ENCODE measurements at regions not wholly inside any gene's neighbourhood (a gene's known extent, or its start where the extent isn't known, plus 50 kb on each side); places are given as distances from the start of the nearest gene placed in this dataset.

DNA sequence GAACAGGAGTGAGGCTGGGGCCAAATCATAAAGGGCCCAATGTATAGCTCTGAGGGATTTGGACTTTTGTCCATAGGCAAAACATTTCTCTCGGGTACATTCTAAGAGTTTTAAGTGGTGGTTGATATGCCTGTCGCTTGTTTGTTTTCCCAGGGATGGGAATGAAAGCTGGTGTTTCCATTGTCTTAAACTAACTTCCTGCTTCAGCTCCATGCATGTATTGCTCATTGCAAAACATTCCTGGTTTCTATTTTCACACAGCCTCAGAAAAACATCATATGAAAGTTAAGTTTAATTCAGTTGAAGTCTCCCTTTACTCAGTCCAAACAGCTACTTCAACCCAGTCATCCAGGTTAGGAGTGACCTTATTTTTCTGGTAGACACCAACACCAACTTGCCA is 235.0 kb downstream of the ACTL7B start:
- Histone ChIP-seq H2BK5ac (ENCODE audit: low read depth, low read length, poor library complexity, severe bottlenecking) (no peak overlapping the region), H2BK15ac (ENCODE audit: low read depth, low read length) (no peak overlapping the region), H3K4me3 (ENCODE audit: insufficient read depth, low read depth, low read length) (no peak overlapping the region), H4K91ac (ENCODE audit: insufficient read depth, low read depth, low read length) (no peak overlapping the region), H4K8ac (ENCODE audit: low read depth in 2 of 2, low read length in 2 of 2) (no peak overlapping the region), H3K4me1 (ENCODE audit: control insufficient read depth, insufficient read depth, low read length) (no peaks in the 10 kb centered on the region), H4K5ac (ENCODE audit: low read depth, low read length) (no peak overlapping the region), H4K20me1 (ENCODE audit: insufficient read depth, low read length) (no peaks in the 10 kb centered on the region), H3K4ac (ENCODE audit: low read depth, low read length) (no peak overlapping the region), H2AK5ac (ENCODE audit: low read depth, low read length) (no peak overlapping the region), H3K4me2 (ENCODE audit: low read depth, low read length) (no peak overlapping the region), H2AK9ac (replicated peaks; ENCODE audit: low read depth, low read length, poor library complexity) (no peak overlapping the region), H3K36me3 (ENCODE audit: control insufficient read depth, insufficient read depth, low read length) (no peaks in the 10 kb centered on the region), H2BK120ac (ENCODE audit: low read depth, low read length) (no peak overlapping the region), H3K56ac (ENCODE audit: extremely low read depth, insufficient read depth, low read length) (no peak overlapping the region), H2AFZ (replicated peaks; ENCODE audit: low read length, poor library complexity) (no peak overlapping the region), H3K79me1 (ENCODE audit: low read depth in 1 of 2, low read length in 2 of 2) (no peaks in the 10 kb centered on the region), H3K27ac (ENCODE audit: insufficient read depth, low read length) (no peak overlapping the region), H3K23ac (ENCODE audit: low read depth, low read length) (no peak overlapping the region), H3K14ac (replicated peaks; ENCODE audit: low read depth, low read length) (no peak overlapping the region), H3K18ac (ENCODE audit: low read depth, low read length) (no peak overlapping the region), H3K9me1 (ENCODE audit: insufficient read depth, low read length) (no peaks in the 10 kb centered on the region), H3K9ac (ENCODE audit: low read depth, low read length) (no peak overlapping the region), H3K27me3 (ENCODE audit: control insufficient read depth, insufficient read depth, low read length) (no peaks in the 10 kb centered on the region), H2BK20ac (ENCODE audit: low read depth, low read length) (no peak overlapping the region), H3K9me3 (ENCODE audit: control insufficient read depth, insufficient read depth, low read length) (no peaks in the 10 kb centered on the region)
- no TSS peak for BruUV-seq (replicated peaks)
- ChIA-PET CTCF (no interaction called here), POLR2A (ENCODE audit: unreplicated experiment) (no interaction called here)
- dilution Hi-C loops (cut with HindIII; ENCODE audit: low sequenced_read_pairs, unreplicated experiment) (no loop called here), intact Hi-C loops (cut with micrococcal nuclease) (no loop called here), in situ Hi-C loops (cut with MboI; ENCODE audit: low sequenced_read_pairs) (no loop called here)
- no CpG with 5 or more reads among the region's 2 CpGs for WGBS, 2 experiments (ENCODE audit: extremely low coverage in 2 of 2, insufficient read length in 1 of 2)
- DNase-seq (no peak), ATAC-seq (ENCODE audit: low read depth) (no peak)
- TF ChIP-seq BHLHE40 (IDR thresholded peaks at IDR 0.05; ENCODE audit: low read depth, low read length) (no peak), POLR2A (IDR thresholded peaks at IDR 0.05; ENCODE audit: low read depth, low read length) (no peak), NFE2L2 (IDR thresholded peaks at IDR 0.05; ENCODE audit: low read depth, low read length) (no peak), RAD21 (IDR thresholded peaks at IDR 0.05; ENCODE audit: low read length) (no peak), FOS (IDR thresholded peaks at IDR 0.05; ENCODE audit: low read depth, low read length) (no peak), SMC3 (IDR thresholded peaks at IDR 0.05; ENCODE audit: low read depth, low read length) (no peak), CHD1 (IDR thresholded peaks at IDR 0.05; ENCODE audit: low read depth, low read length) (no peak), RCOR1 (IDR thresholded peaks at IDR 0.05; ENCODE audit: insufficient replicate concordance, low read length) (no peak), RFX5 (IDR thresholded peaks at IDR 0.05; ENCODE audit: low read depth, low read length) (no peak), MAFK (IDR thresholded peaks at IDR 0.05; ENCODE audit: low read depth, low read length) (no peak), MAZ (IDR thresholded peaks at IDR 0.05; ENCODE audit: borderline replicate concordance, low read depth, low read length) (no peak)
- TF ChIP-seq, protein P1, sequence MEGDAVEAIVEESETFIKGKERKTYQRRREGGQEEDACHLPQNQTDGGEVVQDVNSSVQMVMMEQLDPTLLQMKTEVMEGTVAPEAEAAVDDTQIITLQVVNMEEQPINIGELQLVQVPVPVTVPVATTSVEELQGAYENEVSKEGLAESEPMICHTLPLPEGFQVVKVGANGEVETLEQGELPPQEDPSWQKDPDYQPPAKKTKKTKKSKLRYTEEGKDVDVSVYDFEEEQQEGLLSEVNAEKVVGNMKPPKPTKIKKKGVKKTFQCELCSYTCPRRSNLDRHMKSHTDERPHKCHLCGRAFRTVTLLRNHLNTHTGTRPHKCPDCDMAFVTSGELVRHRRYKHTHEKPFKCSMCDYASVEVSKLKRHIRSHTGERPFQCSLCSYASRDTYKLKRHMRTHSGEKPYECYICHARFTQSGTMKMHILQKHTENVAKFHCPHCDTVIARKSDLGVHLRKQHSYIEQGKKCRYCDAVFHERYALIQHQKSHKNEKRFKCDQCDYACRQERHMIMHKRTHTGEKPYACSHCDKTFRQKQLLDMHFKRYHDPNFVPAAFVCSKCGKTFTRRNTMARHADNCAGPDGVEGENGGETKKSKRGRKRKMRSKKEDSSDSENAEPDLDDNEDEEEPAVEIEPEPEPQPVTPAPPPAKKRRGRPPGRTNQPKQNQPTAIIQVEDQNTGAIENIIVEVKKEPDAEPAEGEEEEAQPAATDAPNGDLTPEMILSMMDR (conservative IDR thresholded peaks at IDR 0.05; ENCODE audit: low read depth, low read length) = no peak
- TF ChIP-seq, protein P2, sequence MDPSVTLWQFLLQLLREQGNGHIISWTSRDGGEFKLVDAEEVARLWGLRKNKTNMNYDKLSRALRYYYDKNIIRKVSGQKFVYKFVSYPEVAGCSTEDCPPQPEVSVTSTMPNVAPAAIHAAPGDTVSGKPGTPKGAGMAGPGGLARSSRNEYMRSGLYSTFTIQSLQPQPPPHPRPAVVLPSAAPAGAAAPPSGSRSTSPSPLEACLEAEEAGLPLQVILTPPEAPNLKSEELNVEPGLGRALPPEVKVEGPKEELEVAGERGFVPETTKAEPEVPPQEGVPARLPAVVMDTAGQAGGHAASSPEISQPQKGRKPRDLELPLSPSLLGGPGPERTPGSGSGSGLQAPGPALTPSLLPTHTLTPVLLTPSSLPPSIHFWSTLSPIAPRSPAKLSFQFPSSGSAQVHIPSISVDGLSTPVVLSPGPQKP (IDR thresholded peaks at IDR 0.05; ENCODE audit: borderline replicate concordance, low read depth, low read length) = no peak
- TF ChIP-seq, protein P3, sequence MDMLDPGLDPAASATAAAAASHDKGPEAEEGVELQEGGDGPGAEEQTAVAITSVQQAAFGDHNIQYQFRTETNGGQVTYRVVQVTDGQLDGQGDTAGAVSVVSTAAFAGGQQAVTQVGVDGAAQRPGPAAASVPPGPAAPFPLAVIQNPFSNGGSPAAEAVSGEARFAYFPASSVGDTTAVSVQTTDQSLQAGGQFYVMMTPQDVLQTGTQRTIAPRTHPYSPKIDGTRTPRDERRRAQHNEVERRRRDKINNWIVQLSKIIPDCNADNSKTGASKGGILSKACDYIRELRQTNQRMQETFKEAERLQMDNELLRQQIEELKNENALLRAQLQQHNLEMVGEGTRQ (IDR thresholded peaks at IDR 0.05; ENCODE audit: low read depth, low read length) = no peak
